ENCODE measurements at regions not wholly inside any gene's neighbourhood (a gene's known extent, or its start where the extent isn't known, plus 50 kb on each side); places are given as distances from the start of the nearest gene placed in this dataset.

- H3K27ac ChIP-seq = no peak overlapping the region
- TF ChIP-seq CTCF (conservative IDR thresholded peaks at IDR 0.05) = no peak
Measured at GRCh38 chr12:98057701-98058100, 457.7 kb upstream of the TMPO start.

DNA sequence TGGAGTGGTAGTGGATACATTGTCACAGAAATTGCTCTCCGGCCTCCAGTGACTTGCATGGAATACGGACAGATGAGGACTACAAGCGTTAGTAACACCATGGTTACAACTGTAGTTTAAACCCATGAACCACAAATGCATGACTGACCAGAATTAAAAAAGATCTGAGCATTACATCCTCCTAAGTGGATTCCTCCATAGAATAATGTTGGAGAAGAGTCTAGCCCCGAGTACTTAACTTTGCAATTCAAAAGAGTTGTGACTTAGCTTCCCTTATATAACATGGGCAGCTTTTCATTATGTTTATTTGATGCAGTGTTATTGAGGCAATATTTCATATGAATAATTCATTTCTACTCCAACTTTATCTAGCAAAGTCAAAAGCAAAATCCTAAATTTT lies 457.2 kb upstream of the TMPO start:
- no peak for TF ChIP-seq CTCF (conservative IDR thresholded peaks at IDR 0.05)
- H3K27ac ChIP-seq = no peak overlapping the region

DNA sequence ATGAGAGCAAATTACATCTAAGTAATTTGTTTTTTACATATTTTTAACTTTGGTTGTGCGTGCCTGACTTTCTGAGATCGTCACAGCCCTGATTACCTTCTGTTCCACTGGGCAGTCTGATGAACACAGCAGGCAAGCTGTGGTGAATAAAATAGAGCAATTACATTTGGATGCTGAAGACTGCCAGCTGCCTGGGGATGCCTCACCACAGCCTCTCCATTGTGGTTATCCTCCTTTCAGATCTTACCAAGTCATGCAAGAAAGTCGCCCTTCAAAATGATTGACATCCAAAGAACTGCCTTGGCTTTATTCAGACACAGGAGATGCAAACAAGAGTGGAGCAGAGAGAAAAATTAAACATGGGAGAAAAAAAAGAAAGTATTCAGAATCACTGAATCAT lies 456.6 kb upstream of the TMPO start:
- no peak for TF ChIP-seq CTCF (conservative IDR thresholded peaks at IDR 0.05)
- no peak overlapping the region for H3K27ac ChIP-seq

DNA sequence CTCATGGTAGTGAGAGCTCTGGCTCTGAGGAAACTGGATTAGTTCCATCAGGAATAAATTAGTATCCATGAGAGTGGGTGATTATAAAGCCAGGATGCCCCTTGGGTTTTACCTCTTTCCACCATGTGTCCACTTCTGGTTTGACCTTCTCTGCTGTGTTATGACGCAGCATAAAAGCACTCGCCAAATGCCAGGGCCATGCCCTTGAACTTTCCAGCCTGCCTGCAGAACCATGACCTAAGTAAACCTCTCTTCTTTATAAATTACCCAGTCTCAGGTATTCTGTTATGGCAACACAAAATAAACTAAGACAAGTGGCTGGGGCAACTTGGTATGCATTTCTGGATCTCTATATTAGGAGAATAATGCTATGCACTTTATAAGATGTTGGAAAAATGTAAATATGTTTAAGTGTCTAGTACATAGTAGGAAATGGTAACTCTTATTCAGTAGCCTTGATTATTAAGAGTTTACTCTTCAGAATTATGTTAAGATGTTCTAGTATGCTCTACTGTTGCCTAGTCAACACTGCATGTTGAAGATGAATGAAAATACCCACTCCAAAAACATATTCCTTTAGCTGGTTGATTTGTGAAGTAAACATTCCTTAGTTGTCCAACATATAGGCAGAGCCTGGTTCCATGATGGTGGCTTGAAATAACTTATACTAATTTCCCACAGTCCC lies 455.6 kb upstream of the TMPO start:
- H3K27ac ChIP-seq = no peak overlapping the region
- no peak for TF ChIP-seq CTCF (conservative IDR thresholded peaks at IDR 0.05)

GRCh38 chr12:98060411-98060810 lies 455.0 kb upstream of the TMPO start:
- no peak for TF ChIP-seq CTCF (conservative IDR thresholded peaks at IDR 0.05)

GRCh38 chr12:98062464-98063245 lies 452.7 kb upstream of the TMPO start:
- TF ChIP-seq CTCF (conservative IDR thresholded peaks at IDR 0.05) = no peak
- H3K27ac ChIP-seq = no peak overlapping the region

More at GRCh38 chr12:98060411-98060810, 455.0 kb upstream of the TMPO start:
- H3K27ac ChIP-seq = no peak overlapping the region

GRCh38 chr12:98064501-98064900 lies 450.9 kb upstream of the TMPO start:
- no peak overlapping the region for H3K27ac ChIP-seq
- no peak for TF ChIP-seq CTCF (conservative IDR thresholded peaks at IDR 0.05)
